H9 (cell line): ENCODE measurements at regions not wholly inside any gene's neighbourhood (a gene's known extent, or its start where the extent isn't known, plus 50 kb on each side); places are given as distances from the start of the nearest gene placed in this dataset.

ENCODE experiments used
- DNase-seq: peaks from one replicate; pipeline ENCODE4 v3.0.0-alpha.2; 2017
- H2AFZ ChIP-seq: one replicate; pipeline ENCODE4 v1.6.1; 2013; ENCODE audit warnings: mild to moderate bottlenecking, low read length, control low read depth, moderate library complexity
- H2AK5ac ChIP-seq: 2 replicates; pipeline ENCODE4 v1.6.1; 2013; ENCODE audit warnings: low read length, control low read depth, mixed read lengths; ENCODE audit not compliant: insufficient read length
- H2BK120ac ChIP-seq: one replicate; pipeline ENCODE4 v1.6.1; 2013; ENCODE audit warnings: low read depth, mild to moderate bottlenecking, low read length, control low read depth, inconsistent platforms; ENCODE audit not compliant: poor library complexity, severe bottlenecking
- H2BK12ac ChIP-seq: 2 replicates; pipeline ENCODE4 v1.6.1; 2013; ENCODE audit warnings: low read length, control low read depth, mixed read lengths, low read depth; ENCODE audit not compliant: insufficient read length
- H2BK15ac ChIP-seq: 2 replicates; pipeline ENCODE4 v1.6.1; 2013; ENCODE audit warnings: low read depth, low read length, control low read depth
- H2BK20ac ChIP-seq: one replicate; pipeline ENCODE4 v1.6.1; 2013; ENCODE audit warnings: low read depth, mild to moderate bottlenecking, low read length, control low read depth, inconsistent platforms; ENCODE audit not compliant: poor library complexity, severe bottlenecking
- H2BK5ac ChIP-seq: 2 replicates; pipeline ENCODE4 v1.6.1; 2013; ENCODE audit warnings: low read length, control low read depth, mixed read lengths; ENCODE audit not compliant: insufficient read length
- H3K14ac ChIP-seq: 2 replicates; pipeline ENCODE4 v1.6.1; 2013; ENCODE audit warnings: low read length, control low read depth; ENCODE audit not compliant: insufficient read depth
- H3K18ac ChIP-seq: 2 replicates; pipeline ENCODE4 v1.6.1; 2013; ENCODE audit warnings: low read depth, mild to moderate bottlenecking, mixed read lengths, low read length, control low read depth; ENCODE audit not compliant: insufficient read length
- H3K23ac ChIP-seq: 2 replicates; pipeline ENCODE4 v1.6.1; 2013; ENCODE audit warnings: low read length, control low read depth, mixed read lengths, low read depth; ENCODE audit not compliant: insufficient read length
- H3K23me2 ChIP-seq: 2 replicates; pipeline ENCODE4 v1.6.1; 2013; ENCODE audit warnings: low read depth, mild to moderate bottlenecking, mixed read lengths, low read length, control low read depth; ENCODE audit not compliant: insufficient read length, poor library complexity, severe bottlenecking
- H3K27ac ChIP-seq: 2 replicates; pipeline ENCODE4 v1.5.1; 2013; ENCODE audit warnings: low read length, control low read depth, mixed read lengths, low read depth; ENCODE audit not compliant: insufficient read length
- H3K27me3 ChIP-seq: 2 replicates; pipeline ENCODE4 v1.6.1; 2013; ENCODE audit warnings: low read length, control low read depth, inconsistent platforms; ENCODE audit not compliant: insufficient read depth
- H3K4ac ChIP-seq: 2 replicates; pipeline ENCODE4 v1.6.1; 2013; ENCODE audit warnings: low read depth, mild to moderate bottlenecking, control low read depth, inconsistent platforms, low read length, moderate library complexity
- H3K4me1 ChIP-seq: 2 replicates; pipeline ENCODE4 v1.6.1; 2013; ENCODE audit warnings: low read length, control low read depth, inconsistent platforms; ENCODE audit not compliant: insufficient read depth
- H3K4me2 ChIP-seq: 2 replicates; pipeline ENCODE4 v1.6.1; 2013; ENCODE audit warnings: low read length, control low read depth, mixed read lengths; ENCODE audit not compliant: insufficient read length, insufficient read depth
- H3K56ac ChIP-seq: 2 replicates; pipeline ENCODE4 v1.6.1; 2013; ENCODE audit warnings: low read depth, mild to moderate bottlenecking, mixed read lengths, low read length, control low read depth; ENCODE audit not compliant: insufficient read length
- H3K79me1 ChIP-seq: 2 replicates; pipeline ENCODE4 v1.6.1; 2013; ENCODE audit warnings: low read depth, mild to moderate bottlenecking, moderate library complexity, low read length, control low read depth, inconsistent platforms; ENCODE audit not compliant: insufficient read depth, poor library complexity, severe bottlenecking
- H3K79me2 ChIP-seq: 2 replicates; pipeline ENCODE4 v1.6.1; 2013; ENCODE audit warnings: low read length, control low read depth, inconsistent platforms; ENCODE audit not compliant: insufficient read depth
- H3K9ac ChIP-seq: 2 replicates; pipeline ENCODE4 v1.6.1; 2013; ENCODE audit warnings: low read length, control low read depth, mixed read lengths; ENCODE audit not compliant: insufficient read length; ENCODE audit errors: extremely low read depth
- H3K9me3 ChIP-seq: one replicate; pipeline ENCODE4 v1.6.1; 2013; ENCODE audit warnings: low read depth, low read length, inconsistent platforms; ENCODE audit not compliant: control insufficient read depth
- H3T11ph ChIP-seq: one replicate; pipeline ENCODE4 v1.6.1; 2013; ENCODE audit warnings: mild to moderate bottlenecking, low read length, control low read depth, inconsistent platforms
- H4K20me1 ChIP-seq: one replicate; pipeline ENCODE4 v1.6.1; 2013; ENCODE audit not compliant: control insufficient read depth, insufficient read length, insufficient read depth
- H4K5ac ChIP-seq: 2 replicates; pipeline ENCODE4 v1.6.1; 2013; ENCODE audit warnings: low read depth, mild to moderate bottlenecking, mixed read lengths, low read length, control low read depth; ENCODE audit not compliant: insufficient read length
- H4K8ac ChIP-seq: replicated peaks from 2 replicates; pipeline ENCODE4 v1.6.1; 2013; ENCODE audit warnings: low read length, control low read depth, mixed read lengths, low read depth; ENCODE audit not compliant: insufficient read length
- H4K91ac ChIP-seq: 2 replicates; pipeline ENCODE4 v1.6.1; 2013; ENCODE audit warnings: low read depth, mild to moderate bottlenecking, moderate library complexity, mixed read lengths, low read length, control low read depth; ENCODE audit not compliant: insufficient read length
- H3K27ac Mint-ChIP-seq, 3 experiments: 2 replicates in 2 of 3; 3 replicates in 1 of 3; pipeline ENCODE4 v1.8.0; 2020 to 2021; ENCODE audit warnings: mixed read lengths in 3 of 3, mild to moderate bottlenecking in 1 of 3, moderate library complexity in 1 of 3
- H3K27me3 Mint-ChIP-seq: 2 replicates; pipeline ENCODE4 v1.8.0; 2021; ENCODE audit warnings: low read depth, mild to moderate bottlenecking, moderate library complexity, mixed read lengths
- H3K36me3 Mint-ChIP-seq, 3 experiments: 2 replicates in 2 of 3; 3 replicates in 1 of 3; pipeline ENCODE4 v1.8.0; 2020 to 2021; ENCODE audit warnings: low read depth in 3 of 3, mixed read lengths in 3 of 3; ENCODE audit not compliant: insufficient read depth in 1 of 3
- H3K4me1 Mint-ChIP-seq, 2 experiments: 2 replicates each; pipeline ENCODE4 v1.8.0; 2020; ENCODE audit warnings: mixed read lengths in 2 of 2
- H3K4me3 Mint-ChIP-seq, 2 experiments: 2 replicates in 1 of 2; 3 replicates in 1 of 2; pipeline ENCODE4 v1.8.0; 2020 to 2021; ENCODE audit warnings: mild to moderate bottlenecking in 2 of 2, mixed read lengths in 2 of 2, moderate library complexity in 1 of 2
- H3K9me3 Mint-ChIP-seq, 2 experiments: 2 replicates in 1 of 2; 3 replicates in 1 of 2; pipeline ENCODE4 v1.8.0; 2020; ENCODE audit warnings: mild to moderate bottlenecking in 2 of 2, mixed read lengths in 2 of 2, moderate library complexity in 1 of 2
- WGBS: extraction: QIAGEN DNeasy Blood & Tissue Kit; methylation state at CpG from one replicate; pipeline ENCODE4 v1.1.7; 2013; ENCODE audit warnings: missing lambda C conversion rate, low lambda C conversion rate, mixed read lengths; ENCODE audit not compliant: insufficient read length; ENCODE audit errors: extremely low coverage; 5-methylcytosine and 5-hydroxymethylcytosine counted together
- TF ChIP-seq, protein P1 (sequence below): fragments of 200-600 bp; sonication (generic); conservative IDR thresholded peaks from 3 replicates; pipeline ENCODE4 v1.8.0; 2021; ENCODE audit warnings: antibody characterized with exemption, mild to moderate bottlenecking

DNA sequence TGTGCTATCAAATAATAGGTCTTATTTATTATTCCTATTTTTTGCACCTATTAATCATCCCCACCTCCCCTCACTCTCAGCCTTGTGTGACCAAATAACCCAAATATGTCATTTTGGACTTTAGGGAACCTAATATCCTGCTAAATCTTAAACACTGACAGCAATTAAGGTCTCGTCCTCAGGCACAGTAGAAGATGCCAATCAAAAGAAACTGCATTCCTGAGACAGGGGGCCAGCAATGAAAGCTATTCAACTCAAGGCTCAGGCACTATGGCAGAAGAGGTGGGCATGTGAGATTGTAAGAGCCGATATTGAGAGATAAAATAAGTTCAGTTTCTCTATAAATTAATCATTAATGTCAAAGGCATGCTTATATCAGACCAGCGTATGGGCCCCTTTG, 1437.7 kb upstream of the PCDH9 start:
- H3K9me3 Mint-ChIP-seq = no peaks in the 10 kb centered on the region
- H3K79me2 ChIP-seq = no peaks in the 10 kb centered on the region
- H4K8ac ChIP-seq = no peak overlapping the region
- H2AFZ ChIP-seq = no peak overlapping the region
- H3K56ac ChIP-seq = no peak overlapping the region
- H2BK20ac ChIP-seq = no peak overlapping the region
- H2AK5ac ChIP-seq = no peak overlapping the region
- no peak overlapping the region for H3K23ac ChIP-seq
- H2BK12ac ChIP-seq = no peak overlapping the region
- H2BK15ac ChIP-seq = no peak overlapping the region
- TF ChIP-seq, protein P1, sequence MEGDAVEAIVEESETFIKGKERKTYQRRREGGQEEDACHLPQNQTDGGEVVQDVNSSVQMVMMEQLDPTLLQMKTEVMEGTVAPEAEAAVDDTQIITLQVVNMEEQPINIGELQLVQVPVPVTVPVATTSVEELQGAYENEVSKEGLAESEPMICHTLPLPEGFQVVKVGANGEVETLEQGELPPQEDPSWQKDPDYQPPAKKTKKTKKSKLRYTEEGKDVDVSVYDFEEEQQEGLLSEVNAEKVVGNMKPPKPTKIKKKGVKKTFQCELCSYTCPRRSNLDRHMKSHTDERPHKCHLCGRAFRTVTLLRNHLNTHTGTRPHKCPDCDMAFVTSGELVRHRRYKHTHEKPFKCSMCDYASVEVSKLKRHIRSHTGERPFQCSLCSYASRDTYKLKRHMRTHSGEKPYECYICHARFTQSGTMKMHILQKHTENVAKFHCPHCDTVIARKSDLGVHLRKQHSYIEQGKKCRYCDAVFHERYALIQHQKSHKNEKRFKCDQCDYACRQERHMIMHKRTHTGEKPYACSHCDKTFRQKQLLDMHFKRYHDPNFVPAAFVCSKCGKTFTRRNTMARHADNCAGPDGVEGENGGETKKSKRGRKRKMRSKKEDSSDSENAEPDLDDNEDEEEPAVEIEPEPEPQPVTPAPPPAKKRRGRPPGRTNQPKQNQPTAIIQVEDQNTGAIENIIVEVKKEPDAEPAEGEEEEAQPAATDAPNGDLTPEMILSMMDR = no peak
- H2BK5ac ChIP-seq = no peak overlapping the region
- H3K36me3 Mint-ChIP-seq = no peaks in the 10 kb centered on the region
- no peak overlapping the region for H4K5ac ChIP-seq
- no peak overlapping the region for H2BK120ac ChIP-seq
- H3K4me3 Mint-ChIP-seq = no peak overlapping the region
- H4K20me1 ChIP-seq = no peaks in the 10 kb centered on the region
- H3K27ac ChIP-seq = no peak overlapping the region
- no peaks in the 10 kb centered on the region for H3K23me2 ChIP-seq
- no peak overlapping the region for H3K4ac ChIP-seq
- H3K9me3 ChIP-seq = no peaks in the 10 kb centered on the region
- no peak overlapping the region; a peak in 1 of 7 replicates for H3K27ac Mint-ChIP-seq
- no peaks in the 10 kb centered on the region for H3K4me1 ChIP-seq
- H4K91ac ChIP-seq = no peak overlapping the region
- H3K4me1 Mint-ChIP-seq = no peaks in the 10 kb centered on the region
- H3K9ac ChIP-seq = no peak overlapping the region
- no CpG with 5 or more reads among the region's 3 CpGs for WGBS
- H3T11ph ChIP-seq = no peak overlapping the region
- H3K27me3 Mint-ChIP-seq = no peaks in the 10 kb centered on the region
- no peaks in the 10 kb centered on the region for H3K27me3 ChIP-seq
- no peaks in the 10 kb centered on the region for H3K79me1 ChIP-seq
- H3K18ac ChIP-seq = no peak overlapping the region
- H3K4me2 ChIP-seq = no peak overlapping the region
- no peak overlapping the region for H3K14ac ChIP-seq
- no peak for DNase-seq
